CD4-positive, alpha-beta T cell (primary cell): ENCODE measurements at regions not wholly inside any gene's neighbourhood (a gene's known extent, or its start where the extent isn't known, plus 50 kb on each side); places are given as distances from the start of the nearest gene placed in this dataset.

Experiments
- ATAC-seq: fragments of 200-7000 bp; cut with Tn5 transposase; one replicate; pipeline ENCODE4 v1.10.0; 2022; ENCODE audit warnings: mild to moderate bottlenecking; ENCODE audit not compliant: poor library complexity
- CTCF ChIA-PET: fragments of 350-600 bp; sonication (Branson Sonifier 250); formaldehyde crosslinking; loops from one replicate; lab custom pipeline; 2021; ENCODE audit warnings: antibody characterized with exemption, inconsistent platforms; lab: Charles Lee
- POLR2A ChIA-PET: fragments of 350-600 bp; sonication (Branson Sonifier 250); formaldehyde crosslinking; loops from one replicate; lab custom pipeline; 2021; ENCODE audit warnings: antibody characterized with exemption, inconsistent platforms; lab: Charles Lee
- DNase-seq, 14 experiments: peaks; one replicate each; pipeline ENCODE4 v3.0.0-alpha.2; 2013 to 2020; ENCODE audit warnings: mixed read lengths in 2 of 14
- H3K27ac ChIP-seq, 2 donors: one replicate each; pipeline versions ENCODE4 v1.5.1 to v1.7.0; 2013; ENCODE audit warnings: low read length in 2 of 2, low read depth in 1 of 2, mild to moderate bottlenecking in 1 of 2
- H3K27me3 ChIP-seq, 2 experiments: 1 replicate in 1 of 2; 2 replicates in 1 of 2; pipeline versions ENCODE4 v1.6.1 to v1.7.0; 2013; ENCODE audit warnings: low read length in 2 of 2, control low read depth in 1 of 2, mild to moderate bottlenecking in 1 of 2, moderate library complexity in 1 of 2; ENCODE audit not compliant: insufficient read depth in 2 of 2, control insufficient read depth in 1 of 2
- H3K36me3 ChIP-seq: one replicate; pipeline ENCODE4 v1.6.1; 2013; ENCODE audit warnings: low read length, control low read depth; ENCODE audit not compliant: insufficient read depth
- H3K4me1 ChIP-seq: one replicate; pipeline ENCODE4 v1.6.1; 2013; ENCODE audit warnings: low read length, control low read depth; ENCODE audit not compliant: insufficient read depth
- H3K4me3 ChIP-seq: one replicate; pipeline ENCODE4 v1.5.1; 2013; ENCODE audit warnings: mild to moderate bottlenecking, low read length, moderate library complexity
- H3K9me3 ChIP-seq, 2 experiments: 1 replicate in 1 of 2; 2 replicates in 1 of 2; pipeline versions ENCODE4 v1.6.1 to v1.7.0; 2013; ENCODE audit warnings: low read length in 2 of 2, mild to moderate bottlenecking in 2 of 2, control low read depth in 1 of 2, moderate library complexity in 1 of 2; ENCODE audit not compliant: control insufficient read depth in 1 of 2, insufficient read depth in 1 of 2
- H3K27ac Mint-ChIP-seq: one replicate; pipeline ENCODE4 v1.8.0; 2020; ENCODE audit warnings: mixed read lengths
- H3K27me3 Mint-ChIP-seq: one replicate; pipeline ENCODE4 v1.8.0; 2021; ENCODE audit warnings: mixed read lengths
- H3K36me3 Mint-ChIP-seq: one replicate; pipeline ENCODE4 v1.8.0; 2021; ENCODE audit warnings: low read depth, mixed read lengths
- H3K4me1 Mint-ChIP-seq: one replicate; pipeline ENCODE4 v1.8.0; 2021; ENCODE audit warnings: low read depth, mixed read lengths
- H3K4me3 Mint-ChIP-seq: one replicate; pipeline ENCODE4 v1.8.0; 2020; ENCODE audit warnings: mild to moderate bottlenecking, mixed read lengths
- H3K9me3 Mint-ChIP-seq: one replicate; pipeline ENCODE4 v1.8.0; 2020; ENCODE audit warnings: mixed read lengths
- CTCF ChIP-seq: fragments of 200-600 bp; IDR thresholded peaks from one replicate; pipeline ENCODE4 v1.8.0; 2022; ENCODE audit warnings: antibody characterized with exemption, mild to moderate bottlenecking
- intact Hi-C, 2 experiments: fragments of 100-400 bp; cut with DNase I in 1 of 2; cut with micrococcal nuclease in 1 of 2; formaldehyde crosslinking; loops; one replicate each; pipeline versions ENCODE4 v1.15.1 to v1.9.0; 2023 to 2025; cut with DNase I, micrococcal nuclease

GRCh38 chr4:181549576-181550188 is 693.5 kb upstream of the TENM3 start:
- POLR2A ChIA-PET = no interaction called here
- H3K4me3 Mint-ChIP-seq = no peak overlapping the region
- H3K36me3 Mint-ChIP-seq = no peaks in the 10 kb centered on the region
- intact Hi-C loops = no loop called here
- CTCF ChIA-PET = no interaction called here
- Histone ChIP-seq H3K9me3 (peaks cover 0 to 15% of the 10 kb centered on the region in 2 experiments), H3K27ac (no peak overlapping the region), H3K27me3 (no peaks in the 10 kb centered on the region), H3K4me1 (no peaks in the 10 kb centered on the region), H3K4me3 (no peak overlapping the region), H3K36me3 (no peaks in the 10 kb centered on the region)
- TF ChIP-seq CTCF = no peak
- H3K9me3 Mint-ChIP-seq = peaks cover 8% of the 10 kb centered on the region
- no peaks in the 10 kb centered on the region for H3K27me3 Mint-ChIP-seq
- ATAC-seq = no peak
- DNase-seq = no peak
- H3K27ac Mint-ChIP-seq = no peak overlapping the region
- H3K4me1 Mint-ChIP-seq = no peaks in the 10 kb centered on the region

- H3K36me3 ChIP-seq = no peaks in the 10 kb centered on the region
- Mint-ChIP-seq H3K27me3 (no peaks in the 10 kb centered on the region), H3K4me1 (no peaks in the 10 kb centered on the region), H3K27ac (no peak overlapping the region), H3K9me3 (peaks cover 8% of the 10 kb centered on the region), H3K36me3 (no peaks in the 10 kb centered on the region), H3K4me3 (no peak overlapping the region)
- H3K27ac ChIP-seq = no peak overlapping the region
- ChIA-PET POLR2A (no interaction called here), CTCF (no interaction called here)
- no peak for TF ChIP-seq CTCF
- DNase-seq (no peak), ATAC-seq (no peak)
- H3K4me1 ChIP-seq = no peaks in the 10 kb centered on the region
- H3K27me3 ChIP-seq = no peaks in the 10 kb centered on the region
- intact Hi-C loops = no loop called here
- H3K4me3 ChIP-seq = no peak overlapping the region
- peaks cover 0 to 15% of the 10 kb centered on the region in 2 experiments for H3K9me3 ChIP-seq
These were observed 692.8 kb upstream of the TENM3 start for GRCh38 chr4:181550381-181550780.

GRCh38 chr4:181559637-181560036 is 683.6 kb upstream of the TENM3 start:
- Mint-ChIP-seq H3K27me3 (no peaks in the 10 kb centered on the region), H3K27ac (no peak overlapping the region), H3K9me3 (peaks cover 5% of the 10 kb centered on the region), H3K4me1 (no peaks in the 10 kb centered on the region), H3K36me3 (no peaks in the 10 kb centered on the region), H3K4me3 (no peak overlapping the region)
- CTCF ChIA-PET = no interaction called here
- H3K36me3 ChIP-seq = no peaks in the 10 kb centered on the region
- DNase-seq (no peak), ATAC-seq (no peak)
- no peak for TF ChIP-seq CTCF
- H3K4me3 ChIP-seq = no peak overlapping the region
- H3K9me3 ChIP-seq = peaks cover 0 to 7% of the 10 kb centered on the region in 2 experiments
- no peaks in the 10 kb centered on the region for H3K27me3 ChIP-seq
- POLR2A ChIA-PET = no interaction called here
- intact Hi-C loops = no loop called here
- no peak overlapping the region for H3K27ac ChIP-seq
- no peaks in the 10 kb centered on the region for H3K4me1 ChIP-seq
